DND-41 (cell line): ENCODE measurements at regions not wholly inside any gene's neighbourhood (a gene's known extent, or its start where the extent isn't known, plus 50 kb on each side); places are given as distances from the start of the nearest gene placed in this dataset.

Experiments
- ATAC-seq: fragments of 200-7000 bp; cut with Tn5 transposase; 3 replicates; pipeline ENCODE4 v1.9.1; 2021; ENCODE audit warnings: low read depth; ENCODE audit not compliant: insufficient read depth
- DNase-seq: peaks from one replicate; pipeline ENCODE4 v3.0.0-alpha.2; 2020
- H2AFZ ChIP-seq: 2 replicates; pipeline ENCODE4 v1.6.0; 2012; ENCODE audit warnings: low read depth, low read length
- H3K27ac ChIP-seq: 2 replicates; pipeline ENCODE4 v1.5.1; 2012; ENCODE audit warnings: low read length, inconsistent platforms
- H3K27me3 ChIP-seq: fragments of 200-600 bp; sonication (generic); 2 replicates; pipeline ENCODE4 v1.6.0; 2012; ENCODE audit warnings: low read length, mild to moderate bottlenecking, inconsistent platforms; ENCODE audit not compliant: insufficient read depth, poor library complexity
- H3K36me3 ChIP-seq: 2 replicates; pipeline ENCODE4 v1.5.1; 2012; ENCODE audit warnings: low read length, inconsistent platforms; ENCODE audit not compliant: insufficient read depth
- H3K4me1 ChIP-seq: 2 replicates; pipeline ENCODE4 v1.5.1; 2012; ENCODE audit warnings: mild to moderate bottlenecking, low read length; ENCODE audit not compliant: insufficient read depth
- H3K4me2 ChIP-seq: 2 replicates; pipeline ENCODE4 v1.6.0; 2012; ENCODE audit warnings: mild to moderate bottlenecking, moderate library complexity, low read length, inconsistent platforms; ENCODE audit not compliant: insufficient read depth
- H3K4me3 ChIP-seq, 2 experiments: fragments of 200-600 bp in 1 of 2; shearing (Covaris generic) in 1 of 2; 2 replicates each; pipeline ENCODE4 v1.5.1; 2012 to 2016; ENCODE audit warnings: inconsistent platforms in 2 of 2, low read length in 2 of 2, mild to moderate bottlenecking in 2 of 2, low read depth in 1 of 2, moderate library complexity in 1 of 2
- H3K79me2 ChIP-seq: 2 replicates; pipeline ENCODE4 v1.6.0; 2012; ENCODE audit warnings: low read length, inconsistent platforms; ENCODE audit not compliant: insufficient read depth
- H3K9ac ChIP-seq: 2 replicates; pipeline ENCODE4 v1.6.0; 2012; ENCODE audit warnings: low read depth, mild to moderate bottlenecking, inconsistent platforms, low read length, moderate library complexity
- H3K9me3 ChIP-seq: 2 replicates; pipeline ENCODE4 v1.5.1; 2012; ENCODE audit warnings: low read length, moderate library complexity, mild to moderate bottlenecking, inconsistent platforms; ENCODE audit not compliant: insufficient read depth, severe bottlenecking
- H4K20me1 ChIP-seq: 2 replicates; pipeline ENCODE4 v1.6.0; 2012; ENCODE audit warnings: low read length; ENCODE audit not compliant: insufficient read depth
- EZH2 ChIP-seq: IDR thresholded peaks from 3 replicates; pipeline ENCODE4 v1.6.1; 2012; ENCODE audit warnings: borderline replicate concordance, low read depth, mild to moderate bottlenecking, moderate library complexity, low read length, inconsistent platforms; ENCODE audit not compliant: severe bottlenecking
- TF ChIP-seq, protein P1 (sequence below): IDR thresholded peaks from 2 replicates; pipeline ENCODE4 v1.5.1; 2012; ENCODE audit warnings: borderline replicate concordance, low read length, moderate library complexity, mild to moderate bottlenecking; ENCODE audit not compliant: poor library complexity, severe bottlenecking; ENCODE audit errors: extremely low read depth

DNA sequence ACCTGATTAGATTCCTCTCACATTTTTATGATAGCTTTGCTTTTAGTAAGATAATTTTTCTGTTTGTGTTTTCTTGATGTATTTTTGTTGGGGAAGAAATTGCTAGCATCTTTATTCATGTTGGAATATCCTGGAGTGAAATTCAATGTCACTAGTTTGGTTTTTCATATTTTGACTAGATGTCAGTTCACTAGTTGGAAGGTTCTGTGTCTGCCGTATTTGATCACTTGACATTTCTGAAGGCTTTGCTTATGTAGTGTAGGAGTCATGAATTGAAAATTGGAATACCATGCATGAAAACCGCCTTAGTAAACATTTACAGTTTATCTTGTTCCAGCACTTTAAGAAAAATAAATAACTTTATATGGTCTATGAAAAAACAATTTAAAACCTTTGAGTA is 348.4 kb downstream of the AASDHPPT start:
- H3K79me2 ChIP-seq, result no peaks in the 10 kb centered on the region
- H3K9me3 ChIP-seq, result no peaks in the 10 kb centered on the region
- H4K20me1 ChIP-seq, result no peaks in the 10 kb centered on the region
- H3K4me3 ChIP-seq, result no peak overlapping the region
- H3K27ac ChIP-seq, result no peak overlapping the region
- TF ChIP-seq, protein P1, sequence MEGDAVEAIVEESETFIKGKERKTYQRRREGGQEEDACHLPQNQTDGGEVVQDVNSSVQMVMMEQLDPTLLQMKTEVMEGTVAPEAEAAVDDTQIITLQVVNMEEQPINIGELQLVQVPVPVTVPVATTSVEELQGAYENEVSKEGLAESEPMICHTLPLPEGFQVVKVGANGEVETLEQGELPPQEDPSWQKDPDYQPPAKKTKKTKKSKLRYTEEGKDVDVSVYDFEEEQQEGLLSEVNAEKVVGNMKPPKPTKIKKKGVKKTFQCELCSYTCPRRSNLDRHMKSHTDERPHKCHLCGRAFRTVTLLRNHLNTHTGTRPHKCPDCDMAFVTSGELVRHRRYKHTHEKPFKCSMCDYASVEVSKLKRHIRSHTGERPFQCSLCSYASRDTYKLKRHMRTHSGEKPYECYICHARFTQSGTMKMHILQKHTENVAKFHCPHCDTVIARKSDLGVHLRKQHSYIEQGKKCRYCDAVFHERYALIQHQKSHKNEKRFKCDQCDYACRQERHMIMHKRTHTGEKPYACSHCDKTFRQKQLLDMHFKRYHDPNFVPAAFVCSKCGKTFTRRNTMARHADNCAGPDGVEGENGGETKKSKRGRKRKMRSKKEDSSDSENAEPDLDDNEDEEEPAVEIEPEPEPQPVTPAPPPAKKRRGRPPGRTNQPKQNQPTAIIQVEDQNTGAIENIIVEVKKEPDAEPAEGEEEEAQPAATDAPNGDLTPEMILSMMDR, result no peak
- TF ChIP-seq EZH2, result no peak
- ATAC-seq (no peak), DNase-seq (no peak)
- no peak overlapping the region for H2AFZ ChIP-seq
- no peaks in the 10 kb centered on the region for H3K36me3 ChIP-seq
- no peak overlapping the region for H3K9ac ChIP-seq
- H3K4me1 ChIP-seq, result no peaks in the 10 kb centered on the region
- no peak overlapping the region for H3K4me2 ChIP-seq
- no peaks in the 10 kb centered on the region for H3K27me3 ChIP-seq

DNA sequence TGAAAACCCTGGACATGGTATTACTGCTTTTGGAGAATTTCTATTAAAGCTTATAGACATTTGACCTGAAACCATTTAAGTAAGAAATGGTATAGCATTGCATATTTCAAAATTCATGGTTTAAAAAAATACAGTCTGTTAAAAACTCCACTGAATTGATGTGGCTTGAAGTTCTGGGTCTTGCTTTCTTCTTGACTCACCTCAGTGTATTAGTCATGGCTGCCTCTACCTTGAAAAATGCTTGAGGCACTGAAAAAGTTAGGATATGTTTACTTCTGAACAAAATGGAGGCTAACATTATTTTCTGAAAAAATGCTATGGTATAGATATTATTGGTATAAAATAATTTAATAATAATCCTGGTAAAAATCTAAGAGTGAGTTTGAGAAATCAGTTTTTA is 349.2 kb downstream of the AASDHPPT start:
- H3K4me2 ChIP-seq, result no peak overlapping the region
- no peaks in the 10 kb centered on the region for H3K79me2 ChIP-seq
- TF ChIP-seq, protein P1, result no peak
- no peak for TF ChIP-seq EZH2
- H3K4me3 ChIP-seq, result no peak overlapping the region
- no peaks in the 10 kb centered on the region for H3K9me3 ChIP-seq
- no peak overlapping the region for H2AFZ ChIP-seq
- no peaks in the 10 kb centered on the region for H3K36me3 ChIP-seq
- no peaks in the 10 kb centered on the region for H3K27me3 ChIP-seq
- no peaks in the 10 kb centered on the region for H3K4me1 ChIP-seq
- ATAC-seq, result no peak
- no peak overlapping the region for H3K9ac ChIP-seq
- DNase-seq, result no peak
- no peak overlapping the region for H3K27ac ChIP-seq
- no peaks in the 10 kb centered on the region for H4K20me1 ChIP-seq

DNA sequence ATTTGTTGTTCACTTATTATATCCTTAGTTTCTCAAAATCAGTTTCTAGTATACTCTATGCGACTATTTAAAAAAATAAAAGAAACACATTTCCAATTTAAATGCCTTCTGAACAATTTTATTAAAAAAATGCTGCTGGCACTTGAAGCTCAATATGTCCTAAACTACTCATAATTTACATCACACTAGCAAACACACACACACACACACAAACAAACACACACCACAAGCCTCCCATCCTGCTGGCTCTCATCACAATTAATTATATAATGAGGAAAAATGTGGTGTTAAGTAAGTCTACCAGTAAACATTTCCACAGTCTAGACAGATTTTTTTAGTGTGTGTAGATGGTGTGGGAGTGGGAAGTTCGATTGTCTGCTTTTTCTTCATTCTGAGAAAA is 350.3 kb downstream of the AASDHPPT start:
- Histone ChIP-seq H3K9ac (no peak overlapping the region), H3K4me3 (no peak overlapping the region), H3K4me1 (no peaks in the 10 kb centered on the region), H2AFZ (no peak overlapping the region), H3K79me2 (no peaks in the 10 kb centered on the region), H3K36me3 (no peaks in the 10 kb centered on the region), H3K4me2 (no peak overlapping the region), H3K27ac (no peak overlapping the region), H4K20me1 (no peaks in the 10 kb centered on the region), H3K9me3 (no peaks in the 10 kb centered on the region), H3K27me3 (no peaks in the 10 kb centered on the region)
- ATAC-seq (no peak), DNase-seq (no peak)
- TF ChIP-seq, protein P1, result no peak
- no peak for TF ChIP-seq EZH2

DNA sequence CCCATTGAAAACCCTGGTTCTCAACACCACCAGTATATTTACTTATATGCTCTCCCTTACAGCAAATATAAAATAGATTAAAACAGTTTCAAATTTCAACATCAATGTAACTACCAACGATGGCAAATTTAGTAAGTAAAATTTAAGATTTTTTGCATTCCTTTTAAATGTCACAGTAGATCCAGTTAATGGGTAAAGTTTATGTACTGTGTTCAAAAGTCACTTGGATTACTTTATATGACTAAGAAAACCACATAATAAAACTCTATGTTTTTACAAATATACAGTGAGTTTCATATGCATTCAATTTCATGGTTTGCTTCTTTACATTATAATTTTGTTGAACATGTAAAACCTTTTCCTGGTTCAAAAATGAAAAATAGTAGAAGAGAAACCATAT is 364.6 kb downstream of the AASDHPPT start:
- no peaks in the 10 kb centered on the region for H4K20me1 ChIP-seq
- TF ChIP-seq EZH2, result no peak
- TF ChIP-seq, protein P1, result no peak
- H3K4me1 ChIP-seq, result peaks cover 24% of the 10 kb centered on the region
- no peaks in the 10 kb centered on the region for H3K27me3 ChIP-seq
- H3K79me2 ChIP-seq, result no peaks in the 10 kb centered on the region
- ATAC-seq (no peak), DNase-seq (no peak)
- no peak overlapping the region for H3K4me3 ChIP-seq
- H3K9me3 ChIP-seq, result no peaks in the 10 kb centered on the region
- no peak overlapping the region for H2AFZ ChIP-seq
- no peaks in the 10 kb centered on the region for H3K36me3 ChIP-seq
- H3K4me2 ChIP-seq, result no peak overlapping the region
- H3K27ac ChIP-seq, result no peak overlapping the region
- no peak overlapping the region for H3K9ac ChIP-seq
